Lung (tissue), 11 donors: ENCODE measurements at regions not wholly inside any gene's neighbourhood (a gene's known extent, or its start where the extent isn't known, plus 50 kb on each side); places are given as distances from the start of the nearest gene placed in this dataset.
A peak's percentile ranks its signal among the peaks of the same experiment; 100 is the strongest.

ENCODE experiments used
- ATAC-seq: fragments of 200-7000 bp; cut with Tn5 transposase; one replicate; pipeline ENCODE4 v1.9.1; 2020; ENCODE audit warnings: moderate number of reproducible peaks; ENCODE audit not compliant: insufficient read depth, low FRiP score
- DNase-seq, 3 donors: peaks; one replicate each; pipeline ENCODE4 v3.0.0-alpha.2; 2013 to 2017
- H3K27ac ChIP-seq, 2 donors: one replicate each; pipeline ENCODE4 v1.5.1; 2013; ENCODE audit warnings: mild to moderate bottlenecking in 2 of 2, moderate library complexity in 2 of 2, control low read depth in 1 of 2, inconsistent platforms in 1 of 2, low read depth in 1 of 2, low read length in 1 of 2
- H3K27me3 ChIP-seq, 3 donors: one replicate each; pipeline ENCODE4 v1.5.1; 2013; ENCODE audit warnings: low read length in 2 of 3; ENCODE audit not compliant: control insufficient read depth in 3 of 3, insufficient read depth in 3 of 3
- H3K36me3 ChIP-seq, 4 donors: one replicate each; pipeline ENCODE4 v1.5.1; 2013; ENCODE audit warnings: low read length in 4 of 4, mild to moderate bottlenecking in 1 of 4, moderate library complexity in 1 of 4; ENCODE audit not compliant: control insufficient read depth in 4 of 4, insufficient read depth in 4 of 4
- H3K4me1 ChIP-seq, 5 donors: one replicate each; pipeline ENCODE4 v1.5.1; 2013; ENCODE audit warnings: low read length in 5 of 5, mild to moderate bottlenecking in 2 of 5, moderate library complexity in 1 of 5; ENCODE audit not compliant: control insufficient read depth in 5 of 5, insufficient read depth in 5 of 5
- H3K4me3 ChIP-seq: one replicate; pipeline ENCODE4 v1.5.1; 2013; ENCODE audit warnings: mild to moderate bottlenecking, control low read depth, moderate library complexity
- H3K9ac ChIP-seq, 2 donors: one replicate each; pipeline ENCODE4 v1.5.1; 2013; ENCODE audit warnings: low read length in 2 of 2, control low read depth in 1 of 2; ENCODE audit not compliant: insufficient read depth in 1 of 2
- H3K9me3 ChIP-seq, 4 donors: one replicate each; pipeline ENCODE4 v1.5.1; 2013; ENCODE audit warnings: low read length in 3 of 4, mild to moderate bottlenecking in 1 of 4, moderate library complexity in 1 of 4; ENCODE audit not compliant: control insufficient read depth in 4 of 4, insufficient read depth in 3 of 4
- CTCF ChIP-seq: IDR thresholded peaks from 2 replicates; pipeline ENCODE4 v1.5.1; 2012; ENCODE audit warnings: mild to moderate bottlenecking; ENCODE audit errors: control extremely low read depth, extremely low read depth
- whole genome bisulfite sequencing, 2 donors: extraction: QIAGEN DNeasy Blood & Tissue Kit; methylation state at CpG; one replicate each; pipeline ENCODE4 v1.1.7; 2013; 5-methylcytosine and 5-hydroxymethylcytosine counted together
- donor health status: control.
- donor health status: control.
- donor health status: Bipolar disorder and iron deficiency.
- donor health status: healthy.
- donor health status: DM: yes; HTN: yes; CAD: no.

GRCh38 chr5:166529200-166529599 lies 1762.2 kb upstream of the WWC1 start:
- no peak overlapping the region for H3K4me3 ChIP-seq
- WGBS, 2 donors, result 39 to 52% methylated on average over 2 of the region's 2 CpGs
- H3K4me1 ChIP-seq, result no peaks in the 10 kb centered on the region
- no peaks in the 10 kb centered on the region for H3K9me3 ChIP-seq
- H3K9ac ChIP-seq, result no peak overlapping the region
- DNase-seq, result no peak
- no peak overlapping the region for H3K27ac ChIP-seq
- H3K36me3 ChIP-seq, result no peaks in the 10 kb centered on the region
- H3K27me3 ChIP-seq, result no peaks in the 10 kb centered on the region
- ATAC-seq, result no peak
- no peak for TF ChIP-seq CTCF

- H3K4me1 ChIP-seq, result no peaks in the 10 kb centered on the region
- DNase-seq (peak in 1 of 3 donors; percentile 11), ATAC-seq (no peak)
- no peak for TF ChIP-seq CTCF
- no peaks in the 10 kb centered on the region for H3K27me3 ChIP-seq
- H3K36me3 ChIP-seq, result no peaks in the 10 kb centered on the region
- no peak overlapping the region for H3K9ac ChIP-seq
- no peaks in the 10 kb centered on the region for H3K9me3 ChIP-seq
- WGBS, 2 donors, result 47 to 68% methylated on average over 5 of the region's 5 CpGs
- H3K27ac ChIP-seq, result no peak overlapping the region
- no peak overlapping the region for H3K4me3 ChIP-seq
Measured at GRCh38 chr5:166532456-166533220, 1758.8 kb upstream of the WWC1 start.

- WGBS, 2 donors, result 65 to 71% methylated on average over 3 of the region's 3 CpGs
Measured at GRCh38 chr5:166535641-166536040, 1755.8 kb upstream of the WWC1 start.

More at GRCh38 chr5:166535641-166536040, 1755.8 kb upstream of the WWC1 start:
- H3K27me3 ChIP-seq, result no peaks in the 10 kb centered on the region
- DNase-seq (no peak), ATAC-seq (no peak)
- H3K36me3 ChIP-seq, result no peaks in the 10 kb centered on the region
- H3K4me3 ChIP-seq, result no peak overlapping the region
- no peak for TF ChIP-seq CTCF
- H3K9me3 ChIP-seq, result peaks cover 0 to 4% (median 2%) of the 10 kb centered on the region in 4 donors
- H3K4me1 ChIP-seq, result no peaks in the 10 kb centered on the region
- no peak overlapping the region for H3K9ac ChIP-seq
- no peak overlapping the region for H3K27ac ChIP-seq
